ENCODE measurements at regions not wholly inside any gene's neighbourhood (a gene's known extent, or its start where the extent isn't known, plus 50 kb on each side); places are given as distances from the start of the nearest gene placed in this dataset.

- DNase-seq (ENCODE audit: low read depth in 2 of 2): peak; percentile 4 to 37
Observed at GRCh38 chr6:166106076-166106686, 61.5 kb downstream of the TBXT start.

- DNase-seq (ENCODE audit: low read depth in 2 of 2): no peak
Observed at GRCh38 chr6:166105341-166106075, 62.1 kb downstream of the TBXT start.

DNA sequence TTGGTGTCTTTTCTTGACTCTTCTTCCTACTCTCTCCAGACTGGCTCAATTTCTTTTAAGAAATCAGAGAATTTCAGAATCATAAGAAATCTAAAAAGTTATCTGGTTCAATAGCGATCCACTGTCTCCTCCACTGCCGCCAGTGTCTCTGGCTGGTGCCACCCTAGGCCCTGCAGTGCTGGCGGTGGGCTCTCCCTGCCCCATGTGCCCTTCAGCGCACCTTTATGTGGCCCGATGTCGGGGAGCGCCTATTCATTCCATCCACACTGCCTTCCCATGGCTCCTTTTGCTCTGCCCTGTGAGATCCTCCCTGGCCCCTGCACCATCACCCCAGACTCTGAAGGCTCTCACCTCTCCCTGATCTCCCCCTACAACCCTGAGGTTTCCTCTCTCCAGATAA lies 62.8 kb downstream of the TBXT start:
- DNase-seq (ENCODE audit: low read depth in 2 of 2): no peak

- no peak for DNase-seq (ENCODE audit: low read depth in 2 of 2)
Observed at GRCh38 chr6:166104107-166104506, 63.5 kb downstream of the TBXT start.

DNA sequence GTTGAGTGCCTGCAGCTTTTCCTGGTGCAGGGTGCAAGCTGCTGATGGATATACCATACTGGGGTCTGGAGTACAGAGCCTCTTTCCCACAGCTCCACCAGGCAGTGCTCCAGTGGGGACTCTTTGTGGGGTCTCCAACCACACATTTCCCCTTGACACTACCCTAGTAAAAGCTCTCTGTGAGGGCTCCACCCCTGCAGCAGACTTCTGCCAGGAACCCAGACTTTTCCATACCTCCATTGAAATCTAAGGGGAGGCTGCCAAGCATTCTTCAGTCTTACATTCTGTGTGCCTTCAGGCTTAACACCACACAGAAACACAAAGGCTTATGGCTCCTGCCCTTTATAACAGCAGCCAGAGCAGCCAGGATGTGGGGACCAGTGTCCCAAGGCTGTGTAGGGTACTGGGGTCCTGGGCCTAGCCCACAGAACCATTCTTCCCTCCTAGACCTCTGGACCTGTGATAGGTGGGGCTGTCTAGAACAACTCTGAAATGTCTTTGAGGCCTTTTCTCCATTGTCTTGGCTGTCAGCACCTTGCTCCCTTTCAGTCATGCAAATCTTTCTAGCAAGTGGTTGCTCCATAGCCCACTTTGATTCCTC lies 65.7 kb downstream of the TBXT start:
- DNase-seq (ENCODE audit: low read depth in 2 of 2): no peak

- DNase-seq (ENCODE audit: low read depth in 2 of 2): peak in 1 of 2 donors; percentile 30
Observed at GRCh38 chr6:166097914-166098522, 69.6 kb downstream of the TBXT start.

- DNase-seq (ENCODE audit: low read depth in 2 of 2): no peak
Observed at GRCh38 chr6:166087852-166088251, 79.8 kb downstream of the TBXT start.

DNA sequence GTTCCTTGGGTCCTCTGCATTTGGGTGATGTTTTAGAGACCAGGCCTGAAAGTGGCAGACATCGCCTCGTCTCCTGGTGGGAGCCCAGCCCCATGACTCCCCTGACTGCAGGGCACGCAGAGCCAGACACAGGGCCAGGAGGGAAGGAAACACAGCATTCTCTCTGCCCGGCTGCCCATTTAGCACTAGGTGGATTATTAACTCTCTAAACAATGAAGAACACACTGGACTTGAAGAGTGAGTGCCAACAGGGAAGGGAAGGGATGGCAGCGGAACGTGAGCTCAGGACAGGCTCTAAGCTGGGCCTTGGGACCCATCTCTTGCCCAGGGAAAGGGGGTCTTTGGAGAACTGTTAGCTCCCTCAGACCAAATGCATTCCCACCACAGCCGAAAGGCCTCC lies 80.4 kb downstream of the TBXT start:
- DNase-seq (ENCODE audit: low read depth in 2 of 2): no peak

DNA sequence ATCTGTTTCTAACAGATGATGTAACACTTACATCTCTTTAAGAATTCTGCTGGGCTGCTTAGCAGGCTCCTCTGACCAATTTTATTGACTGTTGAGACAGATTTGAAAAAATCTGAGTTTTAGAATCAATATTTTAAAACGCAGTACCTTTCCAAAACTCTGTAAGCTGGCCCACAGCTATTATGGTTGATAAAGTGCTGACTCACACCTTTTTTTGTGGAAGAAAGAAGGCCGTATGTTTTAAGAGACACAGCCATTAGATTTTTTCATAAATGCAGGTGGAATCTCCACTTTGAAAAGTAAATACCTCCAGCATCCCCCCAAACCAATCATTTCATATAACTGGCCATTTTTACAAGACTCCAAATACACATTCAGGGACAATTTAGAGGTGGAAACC lies 82.2 kb downstream of the TBXT start:
- DNase-seq (ENCODE audit: low read depth in 2 of 2): no peak

- DNase-seq (ENCODE audit: low read depth in 2 of 2): no peak
Observed at GRCh38 chr6:166084951-166085350, 82.7 kb downstream of the TBXT start.

GRCh38 chr6:166079841-166080240 lies 87.8 kb downstream of the TBXT start:
- no peak for DNase-seq (ENCODE audit: low read depth in 2 of 2)

DNA sequence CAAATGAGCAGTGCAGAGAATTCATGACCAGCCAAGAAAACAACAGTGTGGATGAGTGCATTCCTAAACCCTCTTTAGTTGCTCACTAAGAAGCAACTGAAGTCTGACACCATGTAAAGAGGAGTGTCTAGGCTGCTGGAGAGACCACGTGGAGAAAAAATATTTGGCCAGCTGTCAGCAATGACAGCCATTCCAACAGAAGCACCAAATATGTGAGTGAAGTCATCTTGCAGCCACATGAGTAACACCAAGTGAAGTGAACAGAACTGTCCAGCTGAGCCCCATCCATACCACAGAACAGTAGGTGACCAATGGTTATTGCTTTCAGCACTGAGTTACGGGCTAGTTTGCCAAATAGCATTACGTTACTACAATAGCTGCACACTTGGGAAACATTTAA lies 89.4 kb downstream of the TBXT start:
- DNase-seq (ENCODE audit: low read depth in 2 of 2): no peak

DNA sequence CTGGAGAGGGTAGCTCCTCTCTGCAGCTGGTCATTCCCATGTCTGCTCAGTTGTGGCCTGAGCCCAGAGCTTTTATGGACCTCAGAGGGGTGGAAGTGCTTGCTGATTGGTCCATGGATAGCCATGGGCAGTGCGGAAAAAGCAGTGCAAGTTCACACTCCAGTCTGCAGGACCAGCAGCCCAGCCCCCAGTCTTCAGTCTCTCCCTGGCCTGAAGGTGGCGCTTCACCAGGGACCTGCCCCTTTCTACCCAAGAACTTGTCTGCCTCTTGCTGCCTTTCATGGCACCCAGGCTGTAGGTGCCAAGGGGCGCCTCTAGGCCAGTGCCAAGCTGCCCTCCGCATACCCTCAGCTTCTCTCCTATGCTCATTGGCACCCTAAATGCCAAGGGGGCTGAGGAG lies 91.0 kb downstream of the TBXT start:
- no peak for DNase-seq (ENCODE audit: low read depth in 2 of 2)

- DNase-seq (ENCODE audit: low read depth in 2 of 2): no peak
Observed at GRCh38 chr6:166075925-166076324, 91.7 kb downstream of the TBXT start.

DNA sequence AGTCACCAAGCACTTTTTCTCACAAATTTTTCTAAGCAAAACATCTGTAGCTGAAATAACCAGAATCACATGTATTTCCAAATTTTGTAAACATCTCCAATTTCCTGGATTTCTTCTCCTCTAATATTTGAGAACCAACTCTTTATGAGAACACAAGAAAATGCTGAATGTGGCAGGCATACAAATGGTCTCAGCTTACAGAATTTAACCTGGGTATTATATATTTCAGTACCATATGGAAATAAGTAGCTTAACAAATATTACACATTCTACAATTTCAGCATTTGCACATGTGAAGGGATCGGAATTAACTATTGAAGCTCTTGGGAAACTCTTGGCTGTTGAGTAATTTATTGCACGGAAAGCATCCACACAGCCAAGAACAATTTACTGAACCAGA lies 92.5 kb downstream of the TBXT start:
- DNase-seq (ENCODE audit: low read depth in 2 of 2): no peak

DNA sequence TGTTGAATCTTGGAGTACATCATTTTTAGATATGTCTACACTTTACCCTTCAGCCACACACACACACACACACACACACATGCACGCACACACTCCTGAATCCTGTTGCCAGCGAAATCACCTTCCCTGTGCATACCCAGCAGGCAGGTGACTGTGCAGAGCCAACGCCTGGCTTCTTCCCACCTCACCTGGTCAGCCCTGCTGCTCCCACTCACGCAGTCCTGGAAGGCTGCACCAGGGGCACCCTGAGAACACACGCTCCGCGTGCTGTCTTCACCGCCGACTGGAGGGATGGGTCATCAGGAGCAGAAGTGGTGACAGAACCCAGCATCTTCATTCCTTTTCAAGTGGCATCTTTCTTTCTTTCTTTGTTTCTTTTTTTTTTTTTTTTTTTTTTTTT lies 94.6 kb downstream of the TBXT start:
- DNase-seq (ENCODE audit: low read depth in 2 of 2): no peak

GRCh38 chr6:166068768-166069167 lies 98.9 kb downstream of the TBXT start:
- DNase-seq (ENCODE audit: low read depth in 2 of 2): no peak

DNA sequence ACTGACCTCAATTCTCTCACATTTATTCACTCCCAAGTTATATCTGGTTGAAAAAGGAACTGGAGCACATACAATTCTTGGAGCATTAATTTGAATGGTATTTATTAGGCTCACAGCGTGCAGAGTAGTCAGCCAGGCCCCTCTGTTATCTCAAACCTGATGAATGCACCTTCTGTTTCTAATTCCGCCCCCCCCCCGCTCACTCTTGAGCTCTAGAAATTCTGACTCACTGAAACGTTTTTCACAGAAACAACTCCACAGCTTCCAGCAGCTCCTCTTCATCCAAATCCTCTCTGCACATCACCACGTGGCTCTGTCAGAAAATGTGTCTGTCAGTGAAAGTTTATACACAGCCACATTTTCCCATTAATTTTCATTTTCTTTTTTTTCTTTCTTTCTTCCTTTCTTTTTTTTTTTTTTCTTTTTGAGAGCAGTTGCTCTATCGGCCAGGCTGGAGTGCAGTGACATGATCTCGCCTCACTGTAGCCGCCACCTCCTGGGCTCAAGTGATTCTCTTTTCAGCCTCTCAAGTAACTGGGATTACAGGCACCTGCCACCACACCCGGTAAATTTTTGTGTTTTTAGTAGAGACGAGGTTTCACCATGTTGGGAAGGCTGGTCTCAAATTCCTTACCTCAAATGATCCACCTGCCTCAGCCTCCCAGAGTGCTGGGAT lies 109.4 kb downstream of the TBXT start:
- DNase-seq (ENCODE audit: low read depth in 2 of 2): no peak

GRCh38 chr6:166057431-166057830 lies 110.2 kb downstream of the TBXT start:
- no peak for DNase-seq (ENCODE audit: low read depth in 2 of 2)

- no peak for DNase-seq (ENCODE audit: low read depth in 2 of 2)
Observed at GRCh38 chr6:166056637-166057036, 111.0 kb downstream of the TBXT start.

- DNase-seq (ENCODE audit: low read depth in 2 of 2): no peak
Observed at GRCh38 chr6:166055801-166056200, 111.8 kb downstream of the TBXT start.

DNA sequence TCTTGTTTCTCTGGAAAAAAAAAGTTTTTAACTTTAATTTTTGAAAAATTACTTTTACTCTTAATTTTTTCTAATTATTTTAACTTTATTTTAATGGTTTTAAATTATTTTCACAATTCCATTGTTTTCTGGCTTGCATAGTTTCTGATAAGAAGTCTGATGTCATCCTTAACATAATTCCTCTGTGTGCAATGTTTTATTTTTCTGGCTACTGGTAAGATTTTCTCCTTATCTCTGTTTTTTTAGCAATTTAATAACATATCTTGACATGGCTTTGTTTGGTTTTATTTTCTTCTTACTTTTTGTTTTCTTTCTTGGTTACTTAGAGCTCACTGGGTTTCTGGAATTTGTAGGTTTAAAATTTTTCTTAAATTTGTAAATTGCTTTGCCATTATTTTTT lies 114.8 kb downstream of the TBXT start:
- DNase-seq (ENCODE audit: low read depth in 2 of 2): no peak

Data from stimulated activated CD8-positive, alpha-beta memory T cell treated with anti-CD3 and anti-CD28 coated beads, Interleukin-2, amount 100 ng/mL, for 1 hour (primary cell).